Colonic mucosa (tissue), 4 donors: ENCODE measurements at regions not wholly inside any gene's neighbourhood (a gene's known extent, or its start where the extent isn't known, plus 50 kb on each side); places are given as distances from the start of the nearest gene placed in this dataset.
"Not testable (repeated sequence)": the region's sequence is repeated elsewhere in the genome, so short reads cannot be mapped to it uniquely, and the experiment has no call there.

ENCODE experiments used
- DNase-seq: peaks from one replicate; pipeline ENCODE4 v3.0.0-alpha.2; 2020
- H3K27ac ChIP-seq: fragments of 200-600 bp; one replicate; pipeline ENCODE4 v1.8.0; 2021
- H3K27me3 ChIP-seq: fragments of 200-600 bp; one replicate; pipeline ENCODE4 v1.8.0; 2021
- H3K36me3 ChIP-seq: fragments of 200-600 bp; one replicate; pipeline ENCODE4 v1.8.0; 2021
- H3K4me1 ChIP-seq: fragments of 200-600 bp; one replicate; pipeline ENCODE4 v1.8.0; 2021; ENCODE audit warnings: mild to moderate bottlenecking
- H3K4me3 ChIP-seq: fragments of 200-600 bp; one replicate; pipeline ENCODE4 v1.8.0; 2021
- H3K9ac ChIP-seq, 2 donors: one replicate each; pipeline ENCODE4 v1.7.0; 2013; ENCODE audit warnings: control low read depth in 2 of 2, low read depth in 2 of 2, low read length in 2 of 2
- H3K9me3 ChIP-seq: fragments of 200-600 bp; one replicate; pipeline ENCODE4 v1.8.0; 2021
- CTCF ChIP-seq: fragments of 200-600 bp; IDR thresholded peaks from one replicate; pipeline ENCODE4 v1.8.0; 2022; ENCODE audit warnings: antibody characterized with exemption, mild to moderate bottlenecking
- intact Hi-C: fragments of 100-400 bp; cut with DNase I; formaldehyde crosslinking; loops from one replicate; pipeline ENCODE4 v1.14.1; 2022
- donor health status: healthy.
- donor health status: DM: no; HTN: no; CAD: no.
- donor health status: DM: no; HTN: no; CAD: no.

GRCh38 chr13:56720841-56721240 is 419.9 kb upstream of the PRR20A start:
- H3K27ac ChIP-seq = no peak overlapping the region

GRCh38 chr13:56735537-56735942 is 405.2 kb upstream of the PRR20A start:
- no peaks in the 10 kb centered on the region for H3K27me3 ChIP-seq
- no peak for TF ChIP-seq CTCF
- H3K36me3 ChIP-seq = no peaks in the 10 kb centered on the region
- no peak for DNase-seq
- H3K9me3 ChIP-seq = no peaks in the 10 kb centered on the region
- H3K4me3 ChIP-seq = no peak overlapping the region
- H3K9ac ChIP-seq = no peak overlapping the region
- no peak overlapping the region for H3K27ac ChIP-seq
- no peaks in the 10 kb centered on the region for H3K4me1 ChIP-seq
- intact Hi-C loops = no loop called here

More at GRCh38 chr13:56720841-56721240, 419.9 kb upstream of the PRR20A start:
- Histone ChIP-seq H3K27me3 (no peaks in the 10 kb centered on the region), H3K9me3 (no peaks in the 10 kb centered on the region), H3K4me1 (no peaks in the 10 kb centered on the region), H3K4me3 (no peak overlapping the region), H3K9ac (no peak overlapping the region), H3K36me3 (no peaks in the 10 kb centered on the region)
- no peak for TF ChIP-seq CTCF
- intact Hi-C loops = no loop called here
- DNase-seq = no peak

- Histone ChIP-seq H3K36me3 (no peaks in the 10 kb centered on the region), H3K9ac (no peak overlapping the region), H3K9me3 (no peaks in the 10 kb centered on the region), H3K4me1 (no peaks in the 10 kb centered on the region), H3K27ac (no peak overlapping the region), H3K4me3 (no peak overlapping the region), H3K27me3 (no peaks in the 10 kb centered on the region)
- DNase-seq = no peak
- no peak for TF ChIP-seq CTCF
- intact Hi-C loops = no loop called here
Observed at GRCh38 chr13:56736966-56737365, 403.8 kb upstream of the PRR20A start.

- H3K27me3 ChIP-seq = no peaks in the 10 kb centered on the region
- no peaks in the 10 kb centered on the region for H3K4me1 ChIP-seq
- no peak overlapping the region for H3K4me3 ChIP-seq
- H3K9ac ChIP-seq = no peak overlapping the region
- no peak for TF ChIP-seq CTCF
- no peak overlapping the region for H3K27ac ChIP-seq
- no peak for DNase-seq
- H3K9me3 ChIP-seq = no peaks in the 10 kb centered on the region
- no peaks in the 10 kb centered on the region for H3K36me3 ChIP-seq
- intact Hi-C loops = no loop called here
Observed at GRCh38 chr13:56752636-56753035, 388.1 kb upstream of the PRR20A start.

GRCh38 chr13:56755181-56755935 is 385.4 kb upstream of the PRR20A start:
- intact Hi-C loops = no loop called here
- no peak overlapping the region for H3K27ac ChIP-seq
- no peaks in the 10 kb centered on the region for H3K36me3 ChIP-seq
- H3K9me3 ChIP-seq = no peaks in the 10 kb centered on the region
- H3K4me3 ChIP-seq = no peak overlapping the region
- DNase-seq = no peak
- no peaks in the 10 kb centered on the region for H3K27me3 ChIP-seq
- no peak for TF ChIP-seq CTCF
- H3K9ac ChIP-seq = no peak overlapping the region
- H3K4me1 ChIP-seq = no peaks in the 10 kb centered on the region

GRCh38 chr13:56763333-56763732 is 377.4 kb upstream of the PRR20A start:
- H3K27ac ChIP-seq, H3K9me3 ChIP-seq, intact Hi-C loops, H3K27me3 ChIP-seq, H3K4me3 ChIP-seq, H3K4me1 ChIP-seq, DNase-seq, H3K36me3 ChIP-seq, H3K9ac ChIP-seq: not testable (repeated sequence)
